GM21423 (cell line): ENCODE measurements at regions not wholly inside any gene's neighbourhood (a gene's known extent, or its start where the extent isn't known, plus 50 kb on each side); places are given as distances from the start of the nearest gene placed in this dataset.

ENCODE experiments used
- ATAC-seq: cut with Tn5 transposase; IDR thresholded peaks from one replicate; pipeline ENCODE4 v1.9.1; 2021; ENCODE audit warnings: mild to moderate bottlenecking, moderate library complexity; ENCODE audit not compliant: unreplicated experiment

DNA sequence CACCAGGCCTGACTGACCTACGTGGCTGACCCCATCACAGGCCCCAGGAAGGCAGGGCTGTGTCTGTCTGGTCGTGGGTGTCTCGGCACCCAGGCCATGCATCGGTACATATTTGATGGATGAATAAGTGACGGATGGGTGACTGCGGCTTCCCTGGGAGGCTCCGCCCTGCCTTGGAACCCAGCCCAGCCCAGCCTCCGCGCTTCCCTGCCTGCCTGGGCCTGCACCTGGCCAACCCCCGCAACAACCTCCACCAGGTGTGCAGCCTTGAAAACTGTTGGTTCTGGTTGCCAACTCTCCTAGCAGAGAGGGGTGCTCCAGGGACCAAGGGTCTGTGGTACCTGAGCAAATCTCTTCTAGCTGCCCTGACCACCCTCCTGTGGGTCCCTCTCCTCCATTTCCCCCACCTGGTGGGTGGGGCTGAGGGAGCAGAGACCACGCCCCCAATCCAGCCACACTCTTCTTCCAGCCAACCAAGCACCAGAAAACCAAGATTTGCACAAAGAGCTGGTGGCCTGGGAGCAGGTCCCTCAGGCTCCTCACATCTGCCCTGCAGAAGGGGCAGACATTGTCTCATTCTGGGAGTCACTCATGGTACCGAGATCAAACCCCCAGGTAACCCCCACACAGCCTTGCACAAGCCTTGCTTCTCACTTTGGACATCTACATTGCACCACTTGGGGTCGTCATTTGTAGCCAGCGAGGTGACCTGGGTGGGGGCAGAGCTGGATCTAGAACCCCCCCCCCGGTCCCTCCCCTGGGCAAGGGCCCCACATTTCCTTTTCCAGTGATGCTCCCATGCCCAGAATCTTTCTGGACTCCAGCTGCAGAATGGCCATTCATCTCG, 100.6 kb upstream of the IER5L start:
- no peak for ATAC-seq

DNA sequence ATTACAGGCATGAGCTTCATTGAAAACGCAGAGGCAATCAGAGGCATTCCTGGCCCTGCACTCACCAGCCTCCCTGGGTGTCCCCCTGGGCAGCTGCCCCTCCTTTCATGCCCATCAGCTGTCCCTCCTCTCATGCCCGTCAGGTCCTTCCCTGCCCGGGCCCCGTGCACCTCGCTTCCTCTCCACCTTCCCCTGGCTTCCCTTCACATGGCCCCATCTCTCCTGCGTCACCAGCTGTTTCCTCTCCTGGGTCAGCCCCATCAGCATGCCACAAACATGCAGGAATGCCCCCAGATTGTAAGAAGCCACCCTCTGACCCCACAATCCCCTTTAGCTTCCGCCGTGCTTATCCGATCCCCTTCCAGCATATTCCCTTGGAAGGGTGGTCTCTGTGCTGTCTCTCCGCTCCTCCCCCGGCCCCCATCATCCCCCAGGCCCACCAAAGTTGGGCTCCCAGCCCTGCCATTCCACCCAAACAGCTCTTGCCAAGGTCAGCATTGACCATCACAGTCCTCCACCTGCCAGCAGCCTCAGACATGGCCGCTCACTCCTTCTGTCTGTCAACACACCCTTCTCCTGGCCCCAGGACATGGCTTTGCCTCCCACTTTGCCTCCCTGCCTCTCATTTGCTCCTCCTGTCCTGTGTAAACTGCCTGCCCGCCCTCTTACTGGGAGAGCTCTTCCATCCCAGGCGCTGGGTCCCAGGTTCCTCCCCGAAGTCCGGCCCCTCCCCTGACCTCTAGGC, 98.6 kb upstream of the IER5L start:
- ATAC-seq: no peak

DNA sequence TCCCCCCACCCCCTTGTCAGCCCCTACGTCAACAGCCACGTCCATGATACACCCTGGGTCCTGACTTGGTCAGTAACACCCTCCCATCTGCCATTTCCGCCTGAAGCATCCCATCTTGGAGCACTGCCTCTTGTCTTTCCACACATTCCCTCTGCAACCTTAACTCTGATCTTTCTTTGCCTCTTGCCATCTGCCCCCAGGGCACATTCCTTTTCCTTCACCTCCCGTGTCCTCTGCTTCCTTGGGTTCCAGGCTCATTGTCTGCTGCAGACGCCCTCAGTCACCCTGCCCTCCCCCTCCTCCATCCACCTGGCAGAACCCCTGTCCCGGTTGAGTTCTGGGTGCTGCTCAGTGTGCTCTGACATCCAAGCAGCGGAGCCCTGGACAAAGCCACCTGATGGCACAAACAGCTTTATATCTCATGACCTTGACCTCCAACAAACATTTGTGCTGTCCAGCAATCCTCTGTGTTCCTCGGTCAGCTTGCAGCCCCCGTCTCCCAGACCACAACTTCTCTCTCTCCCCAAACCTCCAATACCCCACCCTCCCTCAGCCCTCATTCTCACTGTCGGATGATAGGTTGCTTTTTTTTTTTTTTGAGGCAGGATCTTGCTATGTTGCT, 97.7 kb upstream of the IER5L start:
- no peak for ATAC-seq

DNA sequence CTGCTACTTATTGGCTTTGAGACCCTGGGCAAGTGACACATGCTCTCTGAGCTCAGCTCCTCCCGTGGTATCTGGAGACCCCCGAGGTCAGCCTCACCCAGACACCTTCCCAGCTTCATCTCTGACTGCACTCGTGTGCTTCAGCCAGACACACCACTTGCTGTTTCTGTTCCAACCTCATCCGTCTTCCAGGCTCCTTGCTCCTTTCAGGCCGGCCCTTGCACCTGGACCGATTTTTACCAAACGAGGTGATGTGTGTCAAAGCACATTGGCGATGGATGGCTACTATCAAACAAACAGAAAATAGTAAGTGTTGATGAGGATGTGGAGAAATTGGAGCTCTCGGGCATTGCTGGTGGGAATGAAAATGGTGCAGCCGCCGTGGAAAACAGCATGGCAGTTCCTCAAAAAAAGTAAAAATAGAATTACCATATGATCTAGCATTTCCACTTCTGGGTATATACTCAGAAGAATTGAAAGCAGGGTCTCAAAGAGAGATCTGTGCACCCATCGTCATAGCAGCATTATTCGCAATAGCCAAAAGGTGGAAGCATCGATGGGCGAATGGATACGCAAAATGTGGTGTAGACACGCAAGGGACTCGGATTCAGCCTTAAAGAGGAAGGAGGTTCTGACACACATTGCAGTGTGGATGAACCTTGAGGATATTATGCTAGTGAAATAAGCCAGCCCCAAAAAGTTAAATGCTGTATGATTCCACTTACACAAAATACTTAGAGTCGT, 96.1 kb upstream of the IER5L start:
- no peak for ATAC-seq

DNA sequence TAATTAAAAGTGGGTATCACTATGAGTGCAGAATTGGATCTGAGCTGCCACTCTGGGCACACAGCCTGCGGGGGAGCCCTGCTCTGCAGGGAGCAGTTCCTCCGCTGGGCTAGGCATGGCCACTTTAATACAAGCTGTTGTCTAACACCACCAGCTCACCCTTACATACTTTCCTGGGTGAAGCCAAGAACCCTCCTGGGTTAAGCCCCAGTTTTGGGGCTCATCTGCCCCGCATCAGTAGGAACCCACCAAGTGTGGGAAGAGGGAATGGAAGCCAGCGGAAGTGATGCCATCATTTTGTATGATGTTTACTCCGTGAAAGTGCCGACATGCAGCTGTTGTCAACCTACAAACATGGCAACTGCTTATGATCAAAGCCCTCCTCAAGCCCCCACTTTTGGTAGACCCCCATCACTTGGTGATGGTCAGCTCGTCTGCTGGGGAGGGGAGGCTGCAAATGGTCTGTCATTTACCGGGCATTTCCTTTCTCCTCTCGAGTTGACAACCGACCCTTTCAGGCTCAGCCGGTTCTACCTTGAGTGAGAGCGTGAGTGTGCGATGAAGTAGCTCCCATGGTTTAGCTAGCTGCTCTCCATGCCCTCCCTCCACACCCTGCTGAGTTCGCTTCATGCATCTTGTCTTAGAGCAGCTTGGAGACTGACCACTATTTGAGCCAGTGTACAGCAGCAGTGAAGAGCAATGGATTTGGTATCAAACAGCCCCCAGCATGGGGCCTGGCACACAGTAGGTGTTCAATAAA, 95.3 kb upstream of the IER5L start:
- no peak for ATAC-seq

DNA sequence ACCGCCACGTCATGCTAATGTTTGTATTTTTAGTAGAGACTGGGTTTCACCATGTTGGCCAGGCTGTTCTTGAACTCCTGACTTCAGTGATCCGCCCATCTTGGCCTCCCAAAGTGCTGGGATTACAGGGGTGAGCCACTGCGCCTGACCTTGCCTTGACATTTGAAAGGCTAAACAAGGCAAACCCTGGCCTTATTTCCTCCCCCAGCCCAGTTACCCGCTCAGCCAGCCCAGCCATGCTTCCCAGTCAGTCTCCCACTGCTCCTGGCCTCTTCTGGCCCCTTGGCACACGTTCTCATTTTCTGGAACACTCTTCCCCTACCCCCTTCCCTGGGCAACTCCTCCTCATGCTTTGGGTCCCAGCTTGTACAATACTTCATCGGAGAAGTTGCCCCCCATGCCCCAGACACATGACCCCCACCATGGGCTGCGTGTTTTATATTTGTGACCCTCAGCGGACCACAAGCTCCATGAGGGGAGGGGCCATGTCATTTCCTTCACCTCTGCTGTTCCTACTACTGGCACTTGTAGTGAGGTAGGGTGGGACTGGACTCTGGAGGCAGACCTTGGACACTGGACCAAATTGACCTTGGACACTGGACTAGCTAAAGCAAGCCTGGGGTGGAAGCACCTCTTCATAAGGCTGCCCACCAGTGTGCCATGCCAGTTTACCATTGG, 94.4 kb upstream of the IER5L start:
- ATAC-seq: no peak

DNA sequence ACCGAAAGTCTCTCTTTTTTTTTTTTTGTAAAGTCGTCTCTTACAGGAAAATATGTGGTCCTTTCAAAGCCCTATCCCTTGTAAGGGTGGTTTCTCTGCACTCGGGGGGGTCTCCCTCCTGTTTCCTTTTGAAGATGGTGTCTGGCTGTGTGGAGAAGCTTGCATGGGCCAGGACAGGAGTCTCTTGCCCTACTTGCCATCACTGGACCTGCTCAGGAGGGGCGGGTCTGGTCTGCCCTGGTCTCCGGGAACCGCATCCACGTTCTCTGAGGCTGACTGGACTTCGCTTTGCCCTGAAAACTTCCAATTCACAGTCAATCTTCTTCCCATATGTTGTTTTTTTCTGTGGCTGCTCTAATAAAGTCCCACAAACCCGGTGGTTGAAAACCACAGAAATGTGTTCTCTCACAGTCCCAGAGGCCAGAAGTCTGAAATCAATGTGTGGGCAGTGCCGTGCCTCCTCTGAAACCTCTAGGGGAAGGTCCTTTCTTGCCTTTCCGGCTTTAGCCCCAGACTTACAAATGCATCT, 92.9 kb upstream of the IER5L start:
- peak; percentile 52 for ATAC-seq

DNA sequence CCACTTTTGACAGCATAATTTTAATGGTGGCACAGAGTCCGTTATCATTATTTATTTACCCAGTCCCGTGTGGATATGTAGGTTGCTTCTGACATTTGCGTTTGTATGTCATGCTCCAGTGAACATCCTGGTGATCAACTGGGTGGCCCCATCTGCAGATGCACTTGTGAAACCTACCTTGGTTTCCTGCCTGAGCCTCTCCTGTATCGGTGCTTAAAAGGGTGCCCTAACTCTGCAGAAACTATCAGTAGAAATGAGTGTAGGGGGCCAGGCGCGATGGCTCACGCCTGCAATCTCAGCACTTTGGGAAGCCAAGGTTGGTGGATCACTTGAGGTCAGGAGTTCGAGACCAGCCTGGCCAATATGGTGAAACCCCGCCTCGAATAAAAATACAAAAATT, 92.1 kb upstream of the IER5L start:
- peak; percentile 75 for ATAC-seq

DNA sequence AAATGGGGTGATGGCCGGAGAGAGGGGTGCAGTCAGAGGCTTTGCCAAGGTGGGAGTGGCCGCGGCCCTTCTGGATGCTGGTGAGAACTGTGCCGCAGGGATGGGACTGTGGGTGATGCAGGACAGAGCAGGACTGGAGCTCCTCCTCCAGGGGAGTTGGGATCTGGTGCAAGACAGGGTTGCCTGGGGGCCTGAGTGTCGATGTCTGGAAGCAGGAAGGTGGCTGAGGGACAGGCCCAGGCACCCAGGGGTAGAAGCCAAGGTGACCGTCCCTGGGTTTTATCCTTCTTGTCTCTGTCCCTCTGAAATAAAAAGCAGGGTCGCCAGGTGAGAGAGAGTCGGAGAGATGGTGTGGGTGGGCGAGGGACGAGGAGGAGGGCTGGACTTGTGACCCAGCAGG, 89.1 kb upstream of the IER5L start:
- ATAC-seq: no peak

DNA sequence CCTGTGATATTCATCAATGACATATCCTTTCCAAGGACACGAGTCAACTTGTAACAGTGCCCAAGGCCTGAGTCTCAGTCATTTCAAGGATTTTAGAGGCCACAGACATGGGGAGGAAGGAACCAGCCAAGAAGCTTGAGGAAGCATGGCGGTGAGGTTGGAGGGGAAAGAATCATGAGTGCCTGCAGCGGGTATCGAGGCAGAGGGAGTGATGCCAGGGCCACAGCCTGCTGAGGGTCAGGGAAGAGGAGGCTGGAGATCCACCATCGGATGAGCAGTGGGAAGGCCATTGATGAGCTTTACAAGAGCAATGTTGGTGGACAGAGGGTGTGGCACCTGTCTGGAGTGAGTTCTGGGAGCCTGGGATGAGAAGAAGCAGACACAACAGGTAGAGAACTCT, 88.5 kb upstream of the IER5L start:
- ATAC-seq: no peak

DNA sequence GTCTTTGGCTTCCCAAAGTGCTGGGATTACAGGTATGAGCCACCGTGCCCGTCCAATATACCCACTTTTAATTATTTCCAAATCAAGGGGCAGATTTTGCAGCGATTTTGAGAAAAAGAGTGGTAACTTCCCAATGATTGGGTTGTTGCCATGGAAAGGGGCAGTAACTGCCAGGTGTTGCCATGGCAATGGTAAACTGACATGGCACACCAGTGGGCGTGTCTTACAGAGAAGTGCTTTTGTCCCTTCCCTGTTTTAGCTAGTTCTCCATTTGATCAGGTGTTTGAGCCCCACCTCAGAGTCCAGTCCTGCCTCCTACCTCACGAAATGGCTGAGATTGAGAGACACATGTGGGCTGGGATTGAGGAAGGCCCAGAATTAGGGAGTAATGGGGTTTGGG, 86.3 kb upstream of the IER5L start:
- ATAC-seq: no peak

DNA sequence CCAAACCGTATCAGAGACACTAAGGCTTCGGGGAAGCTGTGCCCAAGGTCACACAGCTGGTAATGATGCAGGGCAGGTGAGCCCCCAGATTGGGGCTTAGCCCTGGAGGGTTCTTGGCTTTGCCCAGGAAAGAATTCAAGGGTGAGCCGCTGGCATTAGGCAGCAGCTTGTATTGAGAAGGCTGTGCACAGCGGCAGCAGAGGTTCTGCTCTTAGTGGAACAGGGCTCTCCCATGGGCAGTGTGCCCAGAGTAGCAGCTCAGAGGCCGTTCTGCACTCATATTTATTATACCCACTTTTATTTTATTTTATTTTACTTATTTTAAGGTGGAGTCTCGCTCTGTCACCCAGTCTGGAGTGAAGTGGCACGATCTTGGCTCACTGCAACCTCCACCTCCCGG, 85.8 kb upstream of the IER5L start:
- ATAC-seq: no peak

DNA sequence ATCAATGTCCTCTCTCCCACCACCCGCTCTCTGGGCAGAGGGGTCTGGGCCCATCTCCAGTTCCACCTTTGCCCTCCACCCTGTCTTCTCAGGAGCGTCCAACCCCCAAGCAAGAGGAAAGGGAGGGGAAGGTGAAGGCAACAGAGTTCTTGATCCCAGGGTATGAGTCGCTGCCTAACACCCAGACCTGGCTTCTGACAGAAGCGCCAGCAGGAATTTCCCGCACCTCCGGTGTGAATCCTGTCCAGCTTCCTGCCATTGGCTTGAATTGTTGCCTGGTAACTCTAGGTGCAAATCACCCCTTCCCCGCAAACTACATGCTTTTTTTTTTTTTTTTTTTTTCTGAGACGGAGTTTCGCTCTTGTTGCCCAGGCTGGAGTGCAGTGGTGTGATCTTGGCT, 84.2 kb upstream of the IER5L start:
- no peak for ATAC-seq

DNA sequence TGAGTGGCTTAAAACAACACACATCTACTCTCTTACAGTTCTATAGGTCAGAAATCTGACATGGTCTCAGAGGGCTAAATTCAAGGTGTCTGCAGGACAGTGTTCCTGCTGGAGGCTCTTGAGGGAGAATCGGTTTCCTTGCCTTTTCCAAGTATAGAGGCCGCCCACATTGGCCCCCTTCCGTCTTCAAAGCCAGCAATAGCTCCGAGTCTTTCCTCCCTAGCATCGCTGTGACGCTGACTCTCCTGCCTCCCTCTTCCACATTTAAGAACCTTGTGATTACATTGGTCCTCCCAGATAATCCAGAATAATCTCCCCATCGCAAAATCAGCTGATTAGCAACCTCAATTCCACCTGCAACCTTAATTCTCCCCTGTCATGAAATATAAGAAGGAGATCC, 81.3 kb upstream of the IER5L start:
- no peak for ATAC-seq

DNA sequence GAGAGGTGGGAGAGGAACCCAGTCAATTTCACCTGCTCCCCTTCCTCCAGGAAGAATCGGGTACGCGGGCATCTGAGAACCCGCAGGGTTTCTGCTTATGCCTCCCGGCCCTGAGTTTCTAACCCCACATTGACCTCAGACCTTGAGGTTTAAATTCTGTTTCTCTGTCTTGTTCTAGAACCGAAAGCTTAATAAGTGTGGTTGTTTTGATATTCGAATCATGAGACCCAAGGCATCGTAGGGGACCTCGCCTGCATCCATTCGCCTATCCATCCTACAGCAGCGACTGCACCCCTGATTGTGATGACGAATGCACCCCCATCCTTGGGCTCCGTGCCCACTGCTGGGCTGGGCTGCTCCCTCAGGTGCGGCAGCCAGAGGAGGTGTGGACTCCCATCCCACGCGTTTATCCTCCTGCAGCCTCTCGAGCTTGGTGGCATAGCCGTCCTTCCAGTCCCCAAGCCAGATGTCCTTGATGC, 80.8 kb upstream of the IER5L start:
- peak; percentile 26 for ATAC-seq

DNA sequence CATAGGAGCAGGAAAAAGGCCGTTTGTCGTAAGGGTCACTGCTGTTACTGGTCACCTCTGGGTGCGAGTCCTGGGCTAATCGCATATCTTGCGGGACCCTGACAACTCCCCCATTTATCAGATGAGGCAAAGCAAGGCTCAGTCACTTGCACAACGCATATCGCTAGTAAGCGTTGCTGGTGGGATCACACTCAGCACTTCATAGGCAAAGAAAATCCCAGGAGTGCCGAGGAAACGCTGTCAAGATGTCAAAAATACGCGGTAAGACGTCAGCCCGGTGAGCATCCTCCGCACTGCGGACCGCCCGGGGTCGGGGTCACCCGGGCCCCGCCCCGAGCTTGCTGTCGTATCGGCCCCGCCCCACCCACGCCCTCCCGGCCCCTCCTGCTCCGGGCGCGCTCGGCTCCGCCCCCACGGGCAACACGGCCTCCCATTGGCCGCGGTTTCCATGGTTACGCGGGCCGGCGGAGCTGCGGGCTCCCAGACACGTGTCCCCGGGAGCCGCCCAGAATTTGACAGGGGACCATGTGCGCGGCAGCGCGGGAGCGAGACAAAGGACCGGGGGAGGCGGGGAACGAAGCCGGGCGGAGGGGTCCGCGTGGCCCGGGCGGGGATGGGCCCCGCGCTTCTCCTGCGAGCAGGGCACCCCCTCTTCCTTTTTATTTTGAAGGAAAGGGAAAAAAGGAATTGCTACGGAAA, 80.2 kb upstream of the IER5L start:
- ATAC-seq: peak; percentile 58

DNA sequence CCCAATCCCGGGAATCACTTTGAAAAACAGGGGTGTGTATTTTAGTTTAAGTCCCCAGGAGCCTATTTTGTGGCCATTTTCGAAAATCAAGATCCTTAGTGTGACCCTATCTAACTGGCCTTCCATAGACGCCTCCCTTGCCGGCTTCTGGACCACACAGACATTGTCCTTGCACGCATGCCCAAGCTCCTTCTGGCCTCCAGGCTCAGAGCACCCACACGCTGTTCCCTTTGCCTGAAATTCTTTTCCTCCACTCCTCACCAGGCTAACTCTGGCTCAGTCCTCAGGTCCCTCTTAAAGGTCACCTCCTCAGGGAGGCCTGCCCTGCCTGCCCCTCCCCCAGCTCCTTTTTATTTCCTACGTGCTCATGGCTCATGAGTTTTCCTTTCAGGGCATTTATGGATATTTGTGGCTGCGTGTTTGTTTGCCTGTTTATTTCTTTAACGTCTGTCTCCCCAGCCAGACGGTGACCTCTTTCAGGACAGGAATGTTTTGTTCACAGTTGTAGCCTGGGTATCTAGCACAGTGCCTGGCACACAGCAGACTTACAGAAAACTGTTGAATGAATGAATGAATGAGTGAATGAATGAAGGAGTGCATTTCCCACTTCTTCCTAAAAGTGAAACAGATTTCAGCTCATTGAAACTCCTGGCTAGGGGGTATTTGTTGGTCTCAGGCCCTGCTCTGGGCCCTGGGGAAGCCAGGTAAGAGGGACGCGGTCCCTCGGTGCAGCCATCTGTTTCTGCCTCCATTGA, 79.1 kb upstream of the IER5L start:
- ATAC-seq: no peak

DNA sequence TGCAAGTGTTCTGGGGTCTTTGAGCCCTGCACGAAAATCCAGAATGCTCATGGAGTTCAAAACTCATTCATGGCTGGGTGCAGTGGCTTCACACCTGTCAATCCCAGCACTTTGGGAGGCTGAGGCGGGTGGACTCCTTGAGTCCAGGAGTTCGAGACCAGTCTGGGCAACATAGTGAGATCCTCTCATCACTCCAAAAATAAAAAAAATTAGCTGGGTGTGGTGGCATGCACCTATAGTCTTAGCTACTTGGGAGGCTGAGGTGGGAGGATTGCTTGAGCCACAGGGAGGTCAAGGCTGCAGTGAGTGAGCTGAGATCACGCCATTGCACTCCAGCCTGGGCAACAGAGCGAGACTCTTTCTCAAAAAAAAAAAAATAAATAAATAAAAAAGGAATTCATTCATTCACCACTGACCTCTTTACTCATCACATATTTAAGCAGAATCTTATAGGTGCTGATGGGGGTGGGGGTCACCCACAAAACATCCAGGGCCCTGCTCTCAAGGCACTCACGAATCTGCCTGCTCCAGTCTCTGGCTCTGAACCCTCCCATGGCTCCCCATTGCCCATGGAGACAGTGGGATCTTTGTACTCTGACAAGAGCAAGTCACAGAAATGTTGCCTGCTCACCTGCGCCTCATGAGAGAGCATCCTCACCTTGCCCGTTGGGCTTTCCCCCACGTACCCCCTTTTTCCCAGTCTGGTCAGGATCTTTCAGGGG, 76.7 kb upstream of the IER5L start:
- no peak for ATAC-seq
